PC-3 (cell line): ENCODE measurements at regions not wholly inside any gene's neighbourhood (a gene's known extent, or its start where the extent isn't known, plus 50 kb on each side); places are given as distances from the start of the nearest gene placed in this dataset.

Experiments
- ATAC-seq: fragments of 200-7000 bp; cut with Tn5 transposase; 2 replicates; pipeline ENCODE4 v1.9.1; 2020; ENCODE audit warnings: mild to moderate bottlenecking, moderate library complexity
- BruUV-seq: library from RNA; stranded (reverse); fragments of 400-500 nt; replicated peaks from 2 replicates; lab custom pipeline; 2021; lab: Mats Ljungman, UMichigan
- CTCF ChIA-PET: fragments of 300-600 bp; sonication (Branson Sonifier 250); formaldehyde crosslinking; loops from one replicate; lab custom pipeline; 2022; ENCODE audit warnings: antibody characterized with exemption; lab: Charles Lee
- POLR2A ChIA-PET: fragments of 300-600 bp; sonication (Branson Sonifier 250); formaldehyde crosslinking; loops from one replicate; lab custom pipeline; 2022; ENCODE audit warnings: antibody characterized with exemption; ENCODE audit not compliant: unreplicated experiment; lab: Charles Lee
- DNase-seq: peaks from one replicate; pipeline ENCODE4 v3.0.0-alpha.2; 2015
- H2AFZ ChIP-seq: fragments of 300-600 bp; sonication (generic); 2 replicates; pipeline ENCODE4 v1.6.0; 2016; ENCODE audit warnings: antibody characterized with exemption, low read length
- H3F3A ChIP-seq: fragments of 300-600 bp; sonication (generic); one replicate; pipeline ENCODE4 v1.6.0; 2017; ENCODE audit warnings: antibody characterized with exemption, low read length, control low read depth, mild to moderate bottlenecking; ENCODE audit not compliant: unreplicated experiment
- H3K27ac ChIP-seq: fragments of 300-600 bp; sonication (generic); 2 replicates; pipeline ENCODE4 v1.5.1; 2016; ENCODE audit warnings: mild to moderate bottlenecking, low read length
- H3K27me3 ChIP-seq: fragments of 300-600 bp; sonication (generic); 2 replicates; pipeline ENCODE4 v1.6.1; 2016; ENCODE audit warnings: low read length, mixed read lengths
- H3K36me3 ChIP-seq: fragments of 300-600 bp; sonication (generic); 2 replicates; pipeline ENCODE4 v1.6.1; 2016; ENCODE audit warnings: low read depth, mixed run types, low read length, mixed read lengths
- H3K4me1 ChIP-seq: fragments of 300-600 bp; sonication (generic); 2 replicates; pipeline ENCODE4 v1.5.1; 2016; ENCODE audit warnings: low read length; ENCODE audit not compliant: insufficient read depth
- H3K4me2 ChIP-seq: fragments of 300-600 bp; sonication (generic); 2 replicates; pipeline ENCODE4 v1.6.0; 2016; ENCODE audit warnings: low read length
- H3K4me3 ChIP-seq: fragments of 300-600 bp; sonication (generic); 2 replicates; pipeline ENCODE4 v1.5.1; 2016; ENCODE audit warnings: mild to moderate bottlenecking, low read length, mixed read lengths
- H3K79me2 ChIP-seq: fragments of 300-600 bp; sonication (generic); 2 replicates; pipeline ENCODE4 v1.6.1; 2017; ENCODE audit warnings: low read length, mixed read lengths
- H3K9ac ChIP-seq: fragments of 300-600 bp; sonication (generic); 2 replicates; pipeline ENCODE4 v1.6.0; 2016; ENCODE audit warnings: mild to moderate bottlenecking, low read length
- H3K9me2 ChIP-seq: fragments of 300-600 bp; sonication (generic); replicated peaks from 2 replicates; pipeline ENCODE4 v1.6.1; 2016; ENCODE audit warnings: mixed run types, low read length, mixed read lengths
- H3K9me3 ChIP-seq: fragments of 300-600 bp; sonication (generic); 2 replicates; pipeline ENCODE4 v1.6.1; 2016; ENCODE audit warnings: low read length, mixed read lengths
- H4K20me1 ChIP-seq: fragments of 300-600 bp; sonication (generic); 2 replicates; pipeline ENCODE4 v1.6.1; 2016; ENCODE audit warnings: low read length, mixed read lengths
- CTCF ChIP-seq: fragments of 300-600 bp; sonication (generic); conservative IDR thresholded peaks from 2 replicates; pipeline ENCODE4 v1.5.1; 2017; ENCODE audit warnings: antibody characterized with exemption, low read depth, mild to moderate bottlenecking, low read length
- EZH2 ChIP-seq: fragments of 300-600 bp; sonication (generic); IDR thresholded peaks from one replicate; pipeline ENCODE4 v1.6.1; 2017; ENCODE audit warnings: antibody characterized with exemption, mild to moderate bottlenecking, low read length; ENCODE audit not compliant: unreplicated experiment
- EZH2phosphoT487 ChIP-seq: fragments of 300-600 bp; sonication (generic); IDR thresholded peaks from 2 replicates; pipeline ENCODE4 v1.6.1; 2018; ENCODE audit warnings: mild to moderate bottlenecking, antibody characterized with exemption, low read length, borderline replicate concordance
- intact Hi-C: fragments of 100-400 bp; cut with micrococcal nuclease; formaldehyde crosslinking; loops from 2 replicates; pipeline ENCODE4 v1.9.0; 2023

- Histone ChIP-seq H3K4me1 (peaks cover 11% of the 10 kb centered on the region), H3K4me3 (no peak overlapping the region), H3K9me3 (no peaks in the 10 kb centered on the region), H3K36me3 (no peaks in the 10 kb centered on the region), H2AFZ (no peak overlapping the region), H3F3A (no peaks in the 10 kb centered on the region), H3K9me2 (no peaks in the 10 kb centered on the region), H3K27me3 (no peaks in the 10 kb centered on the region), H3K9ac (no peak overlapping the region), H4K20me1 (no peaks in the 10 kb centered on the region), H3K79me2 (no peaks in the 10 kb centered on the region), H3K4me2 (no peak overlapping the region), H3K27ac (no peak overlapping the region)
- BruUV-seq = no TSS peak
- TF ChIP-seq CTCF (no peak), EZH2phosphoT487 (no peak), EZH2 (no peak)
- CTCF ChIA-PET = no interaction called here
- ATAC-seq (no peak), DNase-seq (no peak)
- POLR2A ChIA-PET = no interaction called here
- intact Hi-C loops = no loop called here
These were observed 57.5 kb upstream of the GIMD1 start for GRCh38 chr4:106426069-106426468.

- intact Hi-C loops = no loop called here
- Histone ChIP-seq H3K27ac (no peak overlapping the region), H3K27me3 (no peaks in the 10 kb centered on the region), H3K4me3 (no peak overlapping the region), H3K36me3 (no peaks in the 10 kb centered on the region), H3K9ac (no peak overlapping the region), H3K4me2 (no peak overlapping the region), H3K9me3 (no peaks in the 10 kb centered on the region), H3K9me2 (no peaks in the 10 kb centered on the region), H3K4me1 (peaks cover 11% of the 10 kb centered on the region), H3F3A (no peaks in the 10 kb centered on the region), H2AFZ (no peak overlapping the region), H3K79me2 (no peaks in the 10 kb centered on the region), H4K20me1 (no peaks in the 10 kb centered on the region)
- DNase-seq (no peak), ATAC-seq (no peak)
- POLR2A ChIA-PET = no interaction called here
- CTCF ChIA-PET = no interaction called here
- BruUV-seq = no TSS peak
- no peak for TF ChIP-seq CTCF
These were observed 57.0 kb upstream of the GIMD1 start for GRCh38 chr4:106425576-106425975.

- TF ChIP-seq EZH2 = no peak
- no peak for TF ChIP-seq EZH2phosphoT487
- no peak for ATAC-seq
- Histone ChIP-seq H3K4me2 (no peak overlapping the region), H3K9ac (no peak overlapping the region), H3K9me2 (no peaks in the 10 kb centered on the region), H3K79me2 (no peaks in the 10 kb centered on the region), H3K27ac (no peak overlapping the region), H3F3A (no peaks in the 10 kb centered on the region), H3K9me3 (no peaks in the 10 kb centered on the region), H4K20me1 (no peaks in the 10 kb centered on the region), H3K4me1 (peaks cover 11% of the 10 kb centered on the region), H3K4me3 (no peak overlapping the region), H3K27me3 (no peaks in the 10 kb centered on the region), H3K36me3 (no peaks in the 10 kb centered on the region), H2AFZ (no peak overlapping the region)
- ChIA-PET POLR2A (no interaction called here), CTCF (no interaction called here)
- no peak for DNase-seq
- intact Hi-C loops = no loop called here
- BruUV-seq = no TSS peak
These were observed 55.8 kb upstream of the GIMD1 start for GRCh38 chr4:106424426-106424825.
